ENCODE measurements at regions not wholly inside any gene's neighbourhood (a gene's known extent, or its start where the extent isn't known, plus 50 kb on each side); places are given as distances from the start of the nearest gene placed in this dataset.
A peak's percentile ranks its signal among the peaks of the same experiment; 100 is the strongest.
"Not testable (repeated sequence)": the region's sequence is repeated elsewhere in the genome, so short reads cannot be mapped to it uniquely, and the experiment has no call there.

DNA sequence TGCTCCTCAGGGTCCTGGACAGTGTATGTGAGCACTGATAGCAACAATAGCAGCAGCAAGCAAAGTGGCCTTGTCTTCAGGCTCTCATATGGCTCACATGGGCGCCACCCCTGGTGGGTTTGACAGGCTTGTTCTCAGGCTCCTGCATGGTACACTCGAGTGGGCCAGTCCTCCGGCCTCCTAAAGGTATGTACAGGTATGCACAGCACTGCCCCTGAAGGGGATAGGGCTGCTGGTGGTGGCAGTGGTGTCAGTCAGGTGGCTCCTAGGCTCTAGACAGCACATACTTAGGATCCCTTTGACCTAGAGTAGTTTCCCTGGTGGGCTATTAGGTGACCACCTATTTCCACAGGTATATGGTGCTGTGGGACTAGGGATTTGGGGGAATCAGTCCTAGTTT lies 79.8 kb downstream of the LGALS9B start:
- H3K9me3 ChIP-seq; H3K4me1 ChIP-seq; intact Hi-C loops (cut with DNase I); H3K27ac ChIP-seq; H3K27me3 ChIP-seq; H3K4me3 ChIP-seq; H3K36me3 ChIP-seq; DNase-seq: not testable (repeated sequence)
- no CpG with 5 or more reads among the region's 3 CpGs for WGBS, 2 donors

DNA sequence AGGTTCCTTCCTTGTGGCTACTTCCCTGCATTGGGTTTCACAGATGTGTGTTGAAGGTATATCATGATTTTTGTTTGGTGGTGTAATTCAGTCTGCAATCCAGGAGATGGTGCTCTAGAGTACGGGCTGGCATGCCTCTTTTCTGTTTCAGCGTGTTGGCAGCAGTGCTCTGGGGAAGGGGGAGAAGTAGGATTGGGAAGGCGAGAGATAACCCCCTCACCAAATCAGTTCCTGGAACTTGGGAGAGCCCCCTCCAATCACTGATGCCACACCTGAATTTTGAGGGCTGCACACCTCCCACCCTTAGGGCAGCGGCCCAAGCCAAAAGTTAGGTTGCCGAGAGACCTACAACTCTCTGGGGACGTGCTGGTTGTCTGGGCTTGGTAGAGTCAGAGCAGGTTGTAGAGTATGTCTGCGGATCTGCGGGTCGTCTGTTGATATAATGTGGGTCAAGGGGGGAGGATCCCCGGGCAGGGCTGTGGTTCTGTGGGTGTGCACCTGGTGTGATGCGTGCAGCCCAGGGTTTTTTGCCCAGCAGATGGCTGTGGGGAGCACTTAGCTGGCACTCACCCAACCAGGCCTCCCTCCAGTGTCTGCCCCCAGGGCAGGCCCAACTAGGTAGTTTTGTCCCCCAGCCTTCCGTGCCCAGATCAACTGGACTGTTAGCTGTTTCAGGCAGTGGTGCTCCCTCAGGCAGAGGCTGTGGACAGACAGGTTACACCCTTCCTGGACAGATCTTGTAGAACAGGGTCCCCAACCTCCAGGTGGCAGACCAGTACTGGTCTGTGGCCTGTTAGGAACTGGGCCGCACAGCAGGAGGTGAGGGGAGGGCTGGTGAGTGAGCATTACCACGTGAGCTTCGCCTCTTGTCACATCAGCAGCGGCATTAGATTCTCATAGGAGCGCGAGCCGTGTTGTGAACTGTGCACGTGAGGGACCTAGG lies 85.7 kb downstream of the LGALS9B start:
- intact Hi-C loops (cut with DNase I), result not testable (repeated sequence)

GRCh38 chr17:20380625-20381024 lies 86.7 kb downstream of the LGALS9B start:
- 19 to 21% methylated on average over 2 of the region's 2 CpGs for WGBS, 2 donors
- H3K27ac ChIP-seq; DNase-seq; H3K4me3 ChIP-seq; intact Hi-C loops (cut with DNase I); H3K4me1 ChIP-seq; H3K9me3 ChIP-seq; H3K27me3 ChIP-seq; H3K36me3 ChIP-seq: not testable (repeated sequence)

More for the DNA sequence above, 85.7 kb downstream of the LGALS9B start:
- not testable (repeated sequence) for H3K27me3 ChIP-seq, H3K27ac ChIP-seq, H3K4me3 ChIP-seq, H3K36me3 ChIP-seq, H3K9me3 ChIP-seq, H3K4me1 ChIP-seq, DNase-seq
- 0 to 5% methylated on average over 1 to 5 of the region's 20 CpGs for WGBS, 2 donors
- peak; percentile 18 to 68 (median 52) for TF ChIP-seq CTCF (IDR thresholded peaks at IDR 0.05)

DNA sequence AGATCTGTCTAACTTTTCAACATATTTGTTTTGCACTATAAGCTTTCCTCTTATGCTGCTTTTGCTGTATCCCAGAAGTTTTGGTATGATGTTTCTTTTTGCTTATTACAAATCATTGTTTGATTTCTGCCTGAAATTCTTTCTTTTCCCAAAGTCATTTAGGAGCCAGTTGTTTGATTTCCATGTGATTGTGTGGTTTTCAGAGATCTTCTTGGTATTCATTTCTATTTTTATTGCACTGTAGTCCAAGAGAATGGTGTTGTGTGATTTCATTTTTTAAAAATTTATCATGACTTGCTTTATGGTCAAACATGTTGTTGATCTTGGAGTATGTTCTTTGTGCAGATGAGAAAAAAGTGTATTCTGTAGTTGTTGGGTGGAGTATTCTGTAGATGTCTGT lies 88.1 kb downstream of the LGALS9B start:
- H3K27ac ChIP-seq; H3K4me1 ChIP-seq; H3K36me3 ChIP-seq; DNase-seq; H3K27me3 ChIP-seq; H3K4me3 ChIP-seq; H3K9me3 ChIP-seq; intact Hi-C loops (cut with DNase I): not testable (repeated sequence)

- H3K9me3 ChIP-seq; intact Hi-C loops (cut with DNase I); H3K27me3 ChIP-seq; H3K27ac ChIP-seq; H3K4me1 ChIP-seq; DNase-seq; H3K36me3 ChIP-seq; H3K4me3 ChIP-seq: not testable (repeated sequence)
- WGBS, 2 donors, result 45 to 69% methylated on average over 5 to 10 of the region's 23 CpGs
Observed at GRCh38 chr17:20376642-20377041, 90.7 kb downstream of the LGALS9B start.

- intact Hi-C loops (cut with DNase I); H3K27ac ChIP-seq; H3K27me3 ChIP-seq; H3K4me3 ChIP-seq; H3K9me3 ChIP-seq; H3K36me3 ChIP-seq; H3K4me1 ChIP-seq; DNase-seq: not testable (repeated sequence)
- WGBS, 2 donors, result 87 to 92% methylated on average over 10 to 13 of the region's 13 CpGs
Observed at GRCh38 chr17:20375745-20376144, 91.6 kb downstream of the LGALS9B start.
